ENCODE measurements at regions not wholly inside any gene's neighbourhood (a gene's known extent, or its start where the extent isn't known, plus 50 kb on each side); places are given as distances from the start of the nearest gene placed in this dataset.
A peak's percentile ranks its signal among the peaks of the same experiment; 100 is the strongest.

GRCh38 chr9:75653335-75653734, 237.1 kb upstream of the PCSK5 start:
- H3K27ac ChIP-seq (ENCODE audit: low read length) = no peak overlapping the region
- H3K4me3 ChIP-seq (ENCODE audit: low read length) = no peak overlapping the region
- no peaks in the 10 kb centered on the region for H3K9me3 ChIP-seq (ENCODE audit: control insufficient read depth, low read depth, low read length)
- no peaks in the 10 kb centered on the region for H3K27me3 ChIP-seq (ENCODE audit: control insufficient read depth, insufficient read depth, low read length)
- H3K36me3 ChIP-seq (ENCODE audit: control insufficient read depth, insufficient read depth, low read length) = no peaks in the 10 kb centered on the region
- DNase-seq = no peak
- H3K4me1 ChIP-seq (ENCODE audit: control insufficient read depth, insufficient read depth, low read length) = no peaks in the 10 kb centered on the region
- WGBS (ENCODE audit: insufficient coverage, low lambda C conversion rate) = 63% methylated on average over 1 of the region's 1 CpG

- no peaks in the 10 kb centered on the region for H3K9me3 ChIP-seq (ENCODE audit: control insufficient read depth, low read depth, low read length)
- no peak overlapping the region for H3K27ac ChIP-seq (ENCODE audit: low read length)
- WGBS (ENCODE audit: insufficient coverage, low lambda C conversion rate) = no CpG with 5 or more reads among the region's 2 CpGs
- H3K4me1 ChIP-seq (ENCODE audit: control insufficient read depth, insufficient read depth, low read length) = no peaks in the 10 kb centered on the region
- no peaks in the 10 kb centered on the region for H3K36me3 ChIP-seq (ENCODE audit: control insufficient read depth, insufficient read depth, low read length)
- no peak for DNase-seq
- H3K27me3 ChIP-seq (ENCODE audit: control insufficient read depth, insufficient read depth, low read length) = no peaks in the 10 kb centered on the region
- no peak overlapping the region for H3K4me3 ChIP-seq (ENCODE audit: low read length)
Observed at GRCh38 chr9:75653750-75654149, 236.7 kb upstream of the PCSK5 start.

- no peak overlapping the region for H3K27ac ChIP-seq (ENCODE audit: low read length)
- no peaks in the 10 kb centered on the region for H3K36me3 ChIP-seq (ENCODE audit: control insufficient read depth, insufficient read depth, low read length)
- no peaks in the 10 kb centered on the region for H3K27me3 ChIP-seq (ENCODE audit: control insufficient read depth, insufficient read depth, low read length)
- no peak for DNase-seq
- H3K4me1 ChIP-seq (ENCODE audit: control insufficient read depth, insufficient read depth, low read length) = no peaks in the 10 kb centered on the region
- H3K9me3 ChIP-seq (ENCODE audit: control insufficient read depth, low read depth, low read length) = no peaks in the 10 kb centered on the region
- no CpG with 5 or more reads among the region's 5 CpGs for WGBS (ENCODE audit: insufficient coverage, low lambda C conversion rate)
- no peak overlapping the region for H3K4me3 ChIP-seq (ENCODE audit: low read length)
Observed at GRCh38 chr9:75657015-75657414, 233.5 kb upstream of the PCSK5 start.

GRCh38 chr9:75658301-75658905, 232.1 kb upstream of the PCSK5 start:
- H3K27ac ChIP-seq (ENCODE audit: low read length) = no peak overlapping the region
- no peak for DNase-seq
- H3K36me3 ChIP-seq (ENCODE audit: control insufficient read depth, insufficient read depth, low read length) = no peaks in the 10 kb centered on the region
- no peaks in the 10 kb centered on the region for H3K27me3 ChIP-seq (ENCODE audit: control insufficient read depth, insufficient read depth, low read length)
- H3K4me1 ChIP-seq (ENCODE audit: control insufficient read depth, insufficient read depth, low read length) = no peaks in the 10 kb centered on the region
- WGBS (ENCODE audit: insufficient coverage, low lambda C conversion rate) = 81% methylated on average over 4 of the region's 9 CpGs
- no peaks in the 10 kb centered on the region for H3K9me3 ChIP-seq (ENCODE audit: control insufficient read depth, low read depth, low read length)
- no peak overlapping the region for H3K4me3 ChIP-seq (ENCODE audit: low read length)

- no CpG with 5 or more reads among the region's 4 CpGs for WGBS (ENCODE audit: insufficient coverage, low lambda C conversion rate)
Observed at GRCh38 chr9:75664597-75664996, 225.9 kb upstream of the PCSK5 start.

GRCh38 chr9:75666856-75667554, 223.5 kb upstream of the PCSK5 start:
- Histone ChIP-seq H3K9me3 (ENCODE audit: control insufficient read depth, low read depth, low read length) (no peaks in the 10 kb centered on the region), H3K4me1 (ENCODE audit: control insufficient read depth, insufficient read depth, low read length) (peaks cover 4% of the 10 kb centered on the region), H3K27ac (ENCODE audit: low read length) (no peak overlapping the region), H3K4me3 (ENCODE audit: low read length) (no peak overlapping the region), H3K36me3 (ENCODE audit: control insufficient read depth, insufficient read depth, low read length) (no peaks in the 10 kb centered on the region), H3K27me3 (ENCODE audit: control insufficient read depth, insufficient read depth, low read length) (no peaks in the 10 kb centered on the region)
- WGBS (ENCODE audit: insufficient coverage, low lambda C conversion rate) = 33% methylated on average over 6 of the region's 10 CpGs
- peak; percentile 12 to 43 for DNase-seq

More at GRCh38 chr9:75664597-75664996, 225.9 kb upstream of the PCSK5 start:
- Histone ChIP-seq H3K36me3 (ENCODE audit: control insufficient read depth, insufficient read depth, low read length) (no peaks in the 10 kb centered on the region), H3K27ac (ENCODE audit: low read length) (no peak overlapping the region), H3K4me1 (ENCODE audit: control insufficient read depth, insufficient read depth, low read length) (peaks cover 2% of the 10 kb centered on the region), H3K9me3 (ENCODE audit: control insufficient read depth, low read depth, low read length) (no peaks in the 10 kb centered on the region), H3K27me3 (ENCODE audit: control insufficient read depth, insufficient read depth, low read length) (no peaks in the 10 kb centered on the region), H3K4me3 (ENCODE audit: low read length) (no peak overlapping the region)
- peak; percentile 18 to 60 for DNase-seq

- peak in 1 of 2 donors; percentile 11 for DNase-seq
- no peak overlapping the region for H3K27ac ChIP-seq (ENCODE audit: low read length)
- peaks cover 4% of the 10 kb centered on the region for H3K4me1 ChIP-seq (ENCODE audit: control insufficient read depth, insufficient read depth, low read length)
- no peaks in the 10 kb centered on the region for H3K9me3 ChIP-seq (ENCODE audit: control insufficient read depth, low read depth, low read length)
- no peaks in the 10 kb centered on the region for H3K36me3 ChIP-seq (ENCODE audit: control insufficient read depth, insufficient read depth, low read length)
- no CpG with 5 or more reads among the region's 2 CpGs for WGBS (ENCODE audit: insufficient coverage, low lambda C conversion rate)
- H3K27me3 ChIP-seq (ENCODE audit: control insufficient read depth, insufficient read depth, low read length) = no peaks in the 10 kb centered on the region
- H3K4me3 ChIP-seq (ENCODE audit: low read length) = no peak overlapping the region
Observed at GRCh38 chr9:75669721-75670120, 220.8 kb upstream of the PCSK5 start.

GRCh38 chr9:75671354-75671753, 219.1 kb upstream of the PCSK5 start:
- Histone ChIP-seq H3K27ac (ENCODE audit: low read length) (no peak overlapping the region), H3K4me1 (ENCODE audit: control insufficient read depth, insufficient read depth, low read length) (peaks cover 4% of the 10 kb centered on the region), H3K9me3 (ENCODE audit: control insufficient read depth, low read depth, low read length) (no peaks in the 10 kb centered on the region), H3K36me3 (ENCODE audit: control insufficient read depth, insufficient read depth, low read length) (no peaks in the 10 kb centered on the region), H3K27me3 (ENCODE audit: control insufficient read depth, insufficient read depth, low read length) (no peaks in the 10 kb centered on the region), H3K4me3 (ENCODE audit: low read length) (no peak overlapping the region)
- DNase-seq = no peak
- no CpG with 5 or more reads among the region's 1 CpG for WGBS (ENCODE audit: insufficient coverage, low lambda C conversion rate)

- Histone ChIP-seq H3K27me3 (ENCODE audit: control insufficient read depth, insufficient read depth, low read length) (no peaks in the 10 kb centered on the region), H3K36me3 (ENCODE audit: control insufficient read depth, insufficient read depth, low read length) (no peaks in the 10 kb centered on the region), H3K27ac (ENCODE audit: low read length) (no peak overlapping the region), H3K9me3 (ENCODE audit: control insufficient read depth, low read depth, low read length) (no peaks in the 10 kb centered on the region), H3K4me3 (ENCODE audit: low read length) (no peak overlapping the region), H3K4me1 (ENCODE audit: control insufficient read depth, insufficient read depth, low read length) (peaks cover 4% of the 10 kb centered on the region)
- WGBS (ENCODE audit: insufficient coverage, low lambda C conversion rate) = 83% methylated on average over 1 of the region's 1 CpG
- no peak for DNase-seq
Observed at GRCh38 chr9:75672478-75672877, 218.0 kb upstream of the PCSK5 start.

GRCh38 chr9:75683591-75683990, 206.9 kb upstream of the PCSK5 start:
- H3K36me3 ChIP-seq (ENCODE audit: control insufficient read depth, insufficient read depth, low read length) = no peaks in the 10 kb centered on the region
- H3K27ac ChIP-seq (ENCODE audit: low read length) = no peak overlapping the region
- no CpG with 5 or more reads among the region's 1 CpG for WGBS (ENCODE audit: insufficient coverage, low lambda C conversion rate)
- H3K4me1 ChIP-seq (ENCODE audit: control insufficient read depth, insufficient read depth, low read length) = no peaks in the 10 kb centered on the region
- no peaks in the 10 kb centered on the region for H3K9me3 ChIP-seq (ENCODE audit: control insufficient read depth, low read depth, low read length)
- no peak overlapping the region for H3K4me3 ChIP-seq (ENCODE audit: low read length)
- no peak for DNase-seq
- H3K27me3 ChIP-seq (ENCODE audit: control insufficient read depth, insufficient read depth, low read length) = no peaks in the 10 kb centered on the region

GRCh38 chr9:75685062-75685461, 205.4 kb upstream of the PCSK5 start:
- no peak for DNase-seq
- Histone ChIP-seq H3K36me3 (ENCODE audit: control insufficient read depth, insufficient read depth, low read length) (no peaks in the 10 kb centered on the region), H3K4me1 (ENCODE audit: control insufficient read depth, insufficient read depth, low read length) (no peaks in the 10 kb centered on the region), H3K9me3 (ENCODE audit: control insufficient read depth, low read depth, low read length) (no peaks in the 10 kb centered on the region), H3K27ac (ENCODE audit: low read length) (no peak overlapping the region), H3K4me3 (ENCODE audit: low read length) (no peak overlapping the region), H3K27me3 (ENCODE audit: control insufficient read depth, insufficient read depth, low read length) (no peaks in the 10 kb centered on the region)
- WGBS (ENCODE audit: insufficient coverage, low lambda C conversion rate) = 80% methylated on average over 1 of the region's 4 CpGs

Data from large intestine (tissue), 3 donors.